ENCODE measurements at regions not wholly inside any gene's neighbourhood (a gene's known extent, or its start where the extent isn't known, plus 50 kb on each side); places are given as distances from the start of the nearest gene placed in this dataset.

GRCh38 chr4:1480720-1481119, 74.5 kb upstream of the NKX1-1 start:
- TF ChIP-seq SUZ12 (IDR thresholded peaks at IDR 0.05; ENCODE audit: extremely low read depth, insufficient read depth, insufficient read length) (no peak), ZNF274 (IDR thresholded peaks at IDR 0.05; ENCODE audit: low read depth, low read length) (no peak), YY1 (IDR thresholded peaks at IDR 0.05; ENCODE audit: insufficient read depth, insufficient read length) (no peak)
